LNCaP clone FGC (cell line): ENCODE measurements at regions not wholly inside any gene's neighbourhood (a gene's known extent, or its start where the extent isn't known, plus 50 kb on each side); places are given as distances from the start of the nearest gene placed in this dataset.

Experiments
- DNase-seq: peaks from one replicate; pipeline ENCODE4 v3.0.0-alpha.2; 2011; ENCODE audit warnings: low read depth
- H3K4me3 ChIP-seq: 2 replicates; pipeline ENCODE4 v1.5.1; 2011; ENCODE audit warnings: mild to moderate bottlenecking, low read depth, low read length, control low read depth
- TF ChIP-seq, protein P1 (sequence below): IDR thresholded peaks from 2 replicates; pipeline ENCODE4 v1.5.1; 2012; ENCODE audit warnings: mild to moderate bottlenecking; ENCODE audit not compliant: control insufficient read depth, insufficient read depth; ENCODE audit errors: extremely low read depth

DNA sequence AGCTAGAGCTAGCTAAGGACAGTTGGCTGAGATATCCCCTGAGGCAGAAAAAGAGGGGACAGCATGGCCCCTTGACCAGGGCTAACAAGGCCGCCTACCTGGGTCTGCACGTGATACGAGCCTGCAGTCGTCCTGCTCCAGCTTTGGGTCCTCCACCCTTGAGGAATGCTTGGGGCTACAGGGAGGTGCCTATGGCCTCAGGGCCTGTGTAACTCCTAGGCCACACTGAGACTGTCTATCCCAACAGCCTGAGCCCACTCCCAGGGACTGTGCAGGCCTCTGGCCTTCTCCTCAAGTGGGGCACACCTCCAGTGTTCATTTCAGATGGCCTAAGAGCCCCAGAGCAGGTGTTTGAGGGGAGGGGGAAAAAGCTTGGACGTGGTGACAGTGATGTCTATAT, 136.7 kb upstream of the SATB2 start:
- no peak for DNase-seq
- H3K4me3 ChIP-seq: no peak overlapping the region
- TF ChIP-seq, protein P1, sequence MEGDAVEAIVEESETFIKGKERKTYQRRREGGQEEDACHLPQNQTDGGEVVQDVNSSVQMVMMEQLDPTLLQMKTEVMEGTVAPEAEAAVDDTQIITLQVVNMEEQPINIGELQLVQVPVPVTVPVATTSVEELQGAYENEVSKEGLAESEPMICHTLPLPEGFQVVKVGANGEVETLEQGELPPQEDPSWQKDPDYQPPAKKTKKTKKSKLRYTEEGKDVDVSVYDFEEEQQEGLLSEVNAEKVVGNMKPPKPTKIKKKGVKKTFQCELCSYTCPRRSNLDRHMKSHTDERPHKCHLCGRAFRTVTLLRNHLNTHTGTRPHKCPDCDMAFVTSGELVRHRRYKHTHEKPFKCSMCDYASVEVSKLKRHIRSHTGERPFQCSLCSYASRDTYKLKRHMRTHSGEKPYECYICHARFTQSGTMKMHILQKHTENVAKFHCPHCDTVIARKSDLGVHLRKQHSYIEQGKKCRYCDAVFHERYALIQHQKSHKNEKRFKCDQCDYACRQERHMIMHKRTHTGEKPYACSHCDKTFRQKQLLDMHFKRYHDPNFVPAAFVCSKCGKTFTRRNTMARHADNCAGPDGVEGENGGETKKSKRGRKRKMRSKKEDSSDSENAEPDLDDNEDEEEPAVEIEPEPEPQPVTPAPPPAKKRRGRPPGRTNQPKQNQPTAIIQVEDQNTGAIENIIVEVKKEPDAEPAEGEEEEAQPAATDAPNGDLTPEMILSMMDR: no peak

DNA sequence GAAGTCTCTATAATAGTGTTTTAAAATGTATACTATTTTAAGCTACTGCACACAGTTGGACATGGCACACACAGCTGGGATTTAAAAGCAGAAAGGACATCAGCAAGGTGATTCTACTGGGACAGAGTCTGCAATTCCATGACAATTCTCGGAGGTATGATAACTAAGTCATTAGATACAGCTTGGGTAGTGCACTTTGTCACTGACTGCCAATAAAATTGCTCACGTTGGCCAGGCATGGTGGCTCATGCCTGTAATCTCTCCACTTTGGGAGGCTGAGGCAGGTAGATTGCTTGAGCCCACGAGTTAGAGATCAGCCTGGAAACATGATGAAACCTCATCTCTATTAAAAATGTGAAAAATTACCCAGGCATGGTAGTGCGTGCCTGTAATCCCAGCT, 134.1 kb upstream of the SATB2 start:
- DNase-seq: no peak
- TF ChIP-seq, protein P1: no peak
- H3K4me3 ChIP-seq: no peak overlapping the region

DNA sequence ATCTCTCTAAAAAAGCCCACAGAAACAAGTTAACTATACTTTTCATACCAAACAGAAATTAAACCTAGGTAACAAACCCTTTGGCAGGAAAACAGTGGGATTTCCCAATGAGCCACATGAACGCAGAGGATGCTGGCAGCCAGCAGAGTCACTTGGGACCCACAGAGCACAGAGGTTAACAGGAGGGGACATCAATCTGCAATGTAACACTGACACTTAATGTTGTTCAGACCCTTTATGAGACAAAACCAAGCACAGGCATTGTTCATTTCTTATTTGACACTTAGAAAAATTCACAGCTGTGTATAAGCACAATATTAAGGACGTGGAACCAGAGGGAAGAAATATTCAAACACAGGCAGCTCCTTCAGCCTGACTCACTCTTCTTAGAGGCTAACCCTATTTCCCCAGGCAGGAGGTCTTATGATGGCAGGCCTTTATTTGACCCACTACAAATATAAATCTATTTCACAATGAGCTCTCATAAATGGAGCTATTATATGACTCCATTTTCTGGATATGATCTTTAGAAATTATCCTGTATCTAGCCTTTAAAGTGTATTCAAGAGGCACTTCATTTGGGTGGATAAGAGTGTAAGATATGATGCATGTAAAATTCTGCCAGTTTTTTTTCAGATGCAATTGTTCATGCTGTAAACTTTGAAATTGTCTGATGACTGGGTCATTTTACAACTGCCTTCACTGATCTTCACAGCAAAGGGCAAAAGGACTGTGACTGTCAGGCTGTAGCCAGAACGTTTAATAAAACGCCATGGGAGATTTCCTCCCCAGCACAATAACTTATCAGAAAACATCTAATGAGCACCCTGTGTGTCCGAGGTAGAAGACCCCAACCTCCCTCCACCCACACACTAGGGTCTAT, 132.8 kb upstream of the SATB2 start:
- no peak overlapping the region for H3K4me3 ChIP-seq
- no peak for DNase-seq
- TF ChIP-seq, protein P1: no peak

DNA sequence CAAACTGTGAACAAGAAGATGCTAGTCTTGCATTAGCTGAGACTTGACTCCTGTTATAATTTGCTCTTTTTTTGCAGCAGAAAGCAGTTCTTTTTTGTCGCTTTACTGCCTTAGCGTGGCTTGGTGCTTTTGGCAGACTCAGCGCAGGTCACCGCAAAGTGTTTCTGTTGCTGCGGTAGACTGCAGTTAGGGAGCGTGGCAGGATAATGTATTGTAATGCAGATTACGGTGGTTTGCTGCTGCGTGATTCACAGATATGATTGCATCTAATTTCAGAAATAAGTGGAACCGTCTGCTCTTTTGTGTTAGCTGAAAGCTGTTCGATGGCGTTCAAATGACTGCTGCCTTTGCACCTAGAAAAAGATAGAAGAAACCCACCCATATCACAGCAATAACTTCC, 131.6 kb upstream of the SATB2 start:
- H3K4me3 ChIP-seq: no peak overlapping the region
- TF ChIP-seq, protein P1: no peak
- DNase-seq: no peak

DNA sequence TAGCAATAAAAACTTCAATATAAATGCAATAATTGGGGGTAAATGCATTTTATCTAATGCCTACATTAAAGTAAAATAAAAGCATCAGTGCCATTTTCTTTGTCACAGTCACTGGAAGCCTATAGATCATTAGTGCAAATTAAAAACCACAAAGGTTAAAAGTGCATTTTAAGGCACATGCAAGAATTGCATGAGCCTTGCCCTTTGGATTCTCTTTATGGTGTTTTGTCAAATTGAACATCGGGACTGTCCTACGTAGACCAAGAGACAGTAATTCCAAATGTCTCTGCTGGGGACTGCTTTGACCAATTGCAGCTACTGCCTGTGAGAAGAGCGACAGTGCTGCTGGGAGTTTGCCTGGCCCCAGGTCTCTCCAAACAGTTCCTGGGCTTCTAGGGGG, 130.3 kb upstream of the SATB2 start:
- TF ChIP-seq, protein P1: no peak
- no peak overlapping the region for H3K4me3 ChIP-seq
- no peak for DNase-seq

DNA sequence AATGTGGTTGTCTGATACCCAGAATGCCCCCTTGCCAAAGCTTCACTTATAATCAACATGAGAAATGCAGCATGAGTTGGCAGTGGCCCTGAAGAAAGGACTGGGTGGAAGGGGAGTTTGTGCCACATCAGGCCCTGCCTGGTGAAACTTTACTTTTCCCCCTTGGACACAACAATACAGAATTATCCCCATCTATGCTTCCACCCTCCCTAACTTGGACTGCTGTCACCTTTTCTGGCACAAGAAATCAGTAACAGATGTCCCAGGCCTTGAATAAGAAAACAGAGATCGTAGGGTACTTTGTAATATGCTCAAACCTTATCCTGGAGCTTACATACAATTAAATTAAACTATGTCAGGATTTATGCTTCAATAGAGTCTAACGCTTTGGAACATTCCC, 128.9 kb upstream of the SATB2 start:
- H3K4me3 ChIP-seq: no peak overlapping the region
- DNase-seq: no peak
- TF ChIP-seq, protein P1: no peak

DNA sequence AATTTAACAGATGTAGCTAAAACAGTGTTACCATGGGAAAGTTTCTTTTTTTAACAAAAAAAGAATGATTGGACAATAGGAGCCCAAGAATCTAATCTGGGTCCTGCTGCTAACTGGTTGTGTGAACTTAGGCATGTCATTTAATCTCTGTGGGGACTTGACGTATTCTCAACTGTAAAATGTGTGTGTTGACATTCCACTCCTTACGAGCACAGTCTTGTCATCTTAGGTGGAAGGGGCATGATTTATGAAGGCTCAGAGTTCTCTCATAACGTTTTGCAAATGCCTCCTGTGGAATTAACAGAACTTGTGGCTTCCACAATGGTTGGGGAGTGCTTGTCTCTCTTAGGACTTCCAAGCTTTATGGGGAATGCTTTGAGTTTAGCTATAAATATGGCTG, 125.9 kb upstream of the SATB2 start:
- no peak for DNase-seq
- no peak overlapping the region for H3K4me3 ChIP-seq
- TF ChIP-seq, protein P1: no peak
